GM12874 (cell line): ENCODE measurements at regions not wholly inside any gene's neighbourhood (a gene's known extent, or its start where the extent isn't known, plus 50 kb on each side); places are given as distances from the start of the nearest gene placed in this dataset.

Experiments used
- CTCF ChIP-seq: IDR thresholded peaks from 2 replicates; pipeline ENCODE4 v1.5.1; 2011; ENCODE audit warnings: low read depth, mild to moderate bottlenecking, control low read depth, low read length, moderate library complexity; ENCODE audit not compliant: insufficient read depth

GRCh38 chr13:80972857-80973478 is 632.0 kb upstream of the SPRY2 start:
- no peak for TF ChIP-seq CTCF

- TF ChIP-seq CTCF: no peak
These were observed 624.2 kb upstream of the SPRY2 start for GRCh38 chr13:80965097-80965496.

GRCh38 chr13:80962855-80963254 is 621.9 kb upstream of the SPRY2 start:
- TF ChIP-seq CTCF: no peak

- no peak for TF ChIP-seq CTCF
These were observed 621.2 kb upstream of the SPRY2 start for GRCh38 chr13:80962173-80962572.

- TF ChIP-seq CTCF: no peak
These were observed 616.2 kb upstream of the SPRY2 start for GRCh38 chr13:80957019-80957655.

GRCh38 chr13:80955501-80955900 is 614.6 kb upstream of the SPRY2 start:
- no peak for TF ChIP-seq CTCF

GRCh38 chr13:80952158-80952557 is 611.2 kb upstream of the SPRY2 start:
- TF ChIP-seq CTCF: no peak
